IPS DF 4.7 (cell line): ENCODE measurements at regions not wholly inside any gene's neighbourhood (a gene's known extent, or its start where the extent isn't known, plus 50 kb on each side); places are given as distances from the start of the nearest gene placed in this dataset.

Experiments used
- DNase-seq: peaks from one replicate; pipeline ENCODE4 v3.0.0-alpha.2; 2013; ENCODE audit warnings: low spot score; ENCODE audit errors: extremely low read depth

GRCh38 chr6:134741200-134741536 lies 208.7 kb downstream of the ALDH8A1 start:
- DNase-seq: no peak

- DNase-seq: no peak
Observed at GRCh38 chr6:134740473-134741199, 209.3 kb downstream of the ALDH8A1 start.

- no peak for DNase-seq
Observed at GRCh38 chr6:134740027-134740373, 209.9 kb downstream of the ALDH8A1 start.

- no peak for DNase-seq
Observed at GRCh38 chr6:134739299-134740026, 210.4 kb downstream of the ALDH8A1 start.

- DNase-seq: no peak
Observed at GRCh38 chr6:134738211-134738885, 211.6 kb downstream of the ALDH8A1 start.

GRCh38 chr6:134735461-134735860 lies 214.4 kb downstream of the ALDH8A1 start:
- no peak for DNase-seq

GRCh38 chr6:134734312-134734869 lies 215.5 kb downstream of the ALDH8A1 start:
- DNase-seq: no peak

- DNase-seq: no peak
Observed at GRCh38 chr6:134733801-134734200, 216.1 kb downstream of the ALDH8A1 start.

- no peak for DNase-seq
Observed at GRCh38 chr6:134732763-134733162, 217.1 kb downstream of the ALDH8A1 start.

- DNase-seq: no peak
Observed at GRCh38 chr6:134731615-134732014, 218.3 kb downstream of the ALDH8A1 start.

- DNase-seq: no peak
Observed at GRCh38 chr6:134730013-134730412, 219.9 kb downstream of the ALDH8A1 start.

- DNase-seq: no peak
Observed at GRCh38 chr6:134729561-134729960, 220.3 kb downstream of the ALDH8A1 start.

- no peak for DNase-seq
Observed at GRCh38 chr6:134727081-134727480, 222.8 kb downstream of the ALDH8A1 start.

GRCh38 chr6:134725590-134725989 lies 224.3 kb downstream of the ALDH8A1 start:
- DNase-seq: no peak

- no peak for DNase-seq
Observed at GRCh38 chr6:134724771-134725340, 225.0 kb downstream of the ALDH8A1 start.

- DNase-seq: no peak
Observed at GRCh38 chr6:134723081-134723871, 226.6 kb downstream of the ALDH8A1 start.

- DNase-seq: no peak
Observed at GRCh38 chr6:134722200-134722870, 227.6 kb downstream of the ALDH8A1 start.

- no peak for DNase-seq
Observed at GRCh38 chr6:134721060-134721405, 228.9 kb downstream of the ALDH8A1 start.

- DNase-seq: no peak
Observed at GRCh38 chr6:134720353-134721059, 229.4 kb downstream of the ALDH8A1 start.

- no peak for DNase-seq
Observed at GRCh38 chr6:134719911-134720310, 230.0 kb downstream of the ALDH8A1 start.
